ENCODE measurements at regions not wholly inside any gene's neighbourhood (a gene's known extent, or its start where the extent isn't known, plus 50 kb on each side); places are given as distances from the start of the nearest gene placed in this dataset.

DNA sequence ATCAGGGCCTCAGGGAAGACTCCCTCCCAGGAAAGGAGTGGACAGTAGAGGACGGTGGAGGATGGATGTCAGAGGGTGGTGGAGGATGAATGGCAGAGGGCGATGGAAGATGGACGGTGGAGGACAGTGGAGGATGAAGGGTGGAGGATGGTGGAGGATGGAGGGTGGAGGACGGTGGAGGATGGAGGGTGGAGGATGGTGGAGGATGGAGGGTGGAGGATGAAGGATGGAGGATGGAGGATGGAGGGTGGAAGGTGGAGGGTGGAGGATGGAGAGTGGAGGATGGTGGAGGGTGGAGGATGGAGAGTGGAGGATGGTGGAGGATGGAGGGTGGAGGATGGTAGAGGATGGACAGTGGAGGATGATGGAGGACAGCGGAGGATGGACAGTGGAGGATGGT lies 95.9 kb downstream of the LRRC74A start:
- 95 to 99% (median 97%) methylated on average over 5 of the region's 5 CpGs for WGBS, 4 donors
- H3K4me1 ChIP-seq (replicated peaks in 1 of 2), result peaks cover 47 to 72% of the 10 kb centered on the region in 2 donors
- H3K9me3 ChIP-seq (replicated peaks in 1 of 3), result no peaks in the 10 kb centered on the region
- H3K36me3 ChIP-seq (replicated peaks in 1 of 2), result no peaks in the 10 kb centered on the region
- TF ChIP-seq, protein P1, sequence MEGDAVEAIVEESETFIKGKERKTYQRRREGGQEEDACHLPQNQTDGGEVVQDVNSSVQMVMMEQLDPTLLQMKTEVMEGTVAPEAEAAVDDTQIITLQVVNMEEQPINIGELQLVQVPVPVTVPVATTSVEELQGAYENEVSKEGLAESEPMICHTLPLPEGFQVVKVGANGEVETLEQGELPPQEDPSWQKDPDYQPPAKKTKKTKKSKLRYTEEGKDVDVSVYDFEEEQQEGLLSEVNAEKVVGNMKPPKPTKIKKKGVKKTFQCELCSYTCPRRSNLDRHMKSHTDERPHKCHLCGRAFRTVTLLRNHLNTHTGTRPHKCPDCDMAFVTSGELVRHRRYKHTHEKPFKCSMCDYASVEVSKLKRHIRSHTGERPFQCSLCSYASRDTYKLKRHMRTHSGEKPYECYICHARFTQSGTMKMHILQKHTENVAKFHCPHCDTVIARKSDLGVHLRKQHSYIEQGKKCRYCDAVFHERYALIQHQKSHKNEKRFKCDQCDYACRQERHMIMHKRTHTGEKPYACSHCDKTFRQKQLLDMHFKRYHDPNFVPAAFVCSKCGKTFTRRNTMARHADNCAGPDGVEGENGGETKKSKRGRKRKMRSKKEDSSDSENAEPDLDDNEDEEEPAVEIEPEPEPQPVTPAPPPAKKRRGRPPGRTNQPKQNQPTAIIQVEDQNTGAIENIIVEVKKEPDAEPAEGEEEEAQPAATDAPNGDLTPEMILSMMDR (IDR thresholded peaks at IDR 0.05), result no peak
- TF ChIP-seq POLR2A (IDR thresholded peaks at IDR 0.05), result no peak
- H3K27me3 ChIP-seq, result no peaks in the 10 kb centered on the region
- peak overlapping the region in 1 of 5 donors; percentile 26 for H3K27ac ChIP-seq
- DNase-seq, result no peak
- no peak overlapping the region for H3K4me3 ChIP-seq
- intact Hi-C loops (cut with DNase I), result no loop called here

DNA sequence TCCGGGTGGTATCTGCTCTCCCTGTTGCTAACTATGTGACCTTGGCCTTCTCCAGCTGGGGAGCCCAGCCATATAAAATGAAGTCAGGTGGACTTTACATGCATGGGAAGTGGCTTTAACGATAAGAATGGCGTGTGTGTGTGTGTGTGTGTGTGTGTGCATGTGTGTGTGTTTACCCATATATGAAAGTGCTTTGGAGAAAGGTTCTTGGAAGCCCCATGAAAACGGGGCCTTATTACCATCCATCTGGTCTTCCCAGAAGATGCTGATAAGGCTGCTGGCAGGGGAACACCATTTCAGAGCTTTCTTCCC lies 94.8 kb downstream of the LRRC74A start:
- 37 to 80% (median 46%) methylated on average over 3 to 4 of the region's 4 CpGs for WGBS, 4 donors

DNA sequence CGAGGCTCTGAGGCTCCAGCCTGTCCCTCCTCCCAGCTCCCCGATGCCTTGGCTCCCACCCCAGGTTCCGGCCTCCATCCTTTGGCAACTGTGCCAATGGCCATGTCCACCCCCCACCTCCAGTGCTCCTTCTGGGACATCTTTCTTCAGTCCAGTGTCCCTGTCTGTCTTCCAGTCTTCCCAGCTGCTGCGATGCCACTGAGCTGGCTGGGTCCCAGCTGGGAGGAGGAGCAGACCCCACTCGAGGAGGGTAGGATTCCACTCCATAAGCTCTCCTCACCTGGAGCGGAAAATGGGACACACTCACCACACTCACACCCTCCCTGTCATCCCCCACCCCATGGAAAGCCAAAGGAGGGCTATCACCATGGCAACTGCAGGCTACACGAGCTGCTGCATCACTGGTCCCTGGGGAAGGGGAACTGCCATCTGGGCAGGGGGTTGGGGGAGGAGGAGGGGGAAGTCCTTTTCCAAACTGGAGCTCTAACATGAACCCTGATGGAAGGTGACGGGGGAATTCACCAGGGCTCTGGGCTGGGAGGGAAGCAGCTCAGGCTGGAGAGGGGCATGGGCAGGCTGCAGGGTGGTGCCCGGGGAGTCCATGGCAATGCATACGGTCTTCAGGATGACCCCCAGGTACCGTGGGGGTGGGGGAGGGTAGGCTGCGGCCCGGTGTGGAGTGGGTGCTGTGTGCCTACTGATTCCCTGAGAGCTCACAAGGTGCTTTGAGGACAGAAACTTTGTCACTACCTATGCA lies 94.3 kb downstream of the LRRC74A start:
- Histone ChIP-seq H3K27me3 (no peaks in the 10 kb centered on the region), H3K9me3 (replicated peaks in 1 of 3) (no peaks in the 10 kb centered on the region), H3K4me1 (replicated peaks in 1 of 2) (peaks cover 44 to 74% of the 10 kb centered on the region in 2 donors), H3K4me3 (no peak overlapping the region), H3K36me3 (replicated peaks in 1 of 2) (no peaks in the 10 kb centered on the region), H3K27ac (peak overlapping the region; percentile 73 to 96 (median 92))
- no peak for TF ChIP-seq POLR2A (IDR thresholded peaks at IDR 0.05)
- TF ChIP-seq, protein P1 (IDR thresholded peaks at IDR 0.05), result no peak
- intact Hi-C loops (cut with DNase I), result no loop called here
- DNase-seq, result peak in 5 of 7 donors; percentile 41 to 68 (median 49)
- 38 to 53% (median 44%) methylated on average over 9 to 13 of the region's 13 CpGs for WGBS, 4 donors

More for the DNA sequence above, 94.8 kb downstream of the LRRC74A start:
- TF ChIP-seq, protein P1 (IDR thresholded peaks at IDR 0.05), result no peak
- no peak for TF ChIP-seq POLR2A (IDR thresholded peaks at IDR 0.05)
- Histone ChIP-seq H3K36me3 (replicated peaks in 1 of 2) (no peaks in the 10 kb centered on the region), H3K4me3 (no peak overlapping the region), H3K27ac (peak overlapping the region in 3 of 5 donors; percentile 86 to 96 (median 92)), H3K27me3 (no peaks in the 10 kb centered on the region), H3K4me1 (replicated peaks in 1 of 2) (peaks cover 44 to 74% of the 10 kb centered on the region in 2 donors), H3K9me3 (replicated peaks in 1 of 3) (no peaks in the 10 kb centered on the region)
- intact Hi-C loops (cut with DNase I), result no loop called here
- no peak for DNase-seq

DNA sequence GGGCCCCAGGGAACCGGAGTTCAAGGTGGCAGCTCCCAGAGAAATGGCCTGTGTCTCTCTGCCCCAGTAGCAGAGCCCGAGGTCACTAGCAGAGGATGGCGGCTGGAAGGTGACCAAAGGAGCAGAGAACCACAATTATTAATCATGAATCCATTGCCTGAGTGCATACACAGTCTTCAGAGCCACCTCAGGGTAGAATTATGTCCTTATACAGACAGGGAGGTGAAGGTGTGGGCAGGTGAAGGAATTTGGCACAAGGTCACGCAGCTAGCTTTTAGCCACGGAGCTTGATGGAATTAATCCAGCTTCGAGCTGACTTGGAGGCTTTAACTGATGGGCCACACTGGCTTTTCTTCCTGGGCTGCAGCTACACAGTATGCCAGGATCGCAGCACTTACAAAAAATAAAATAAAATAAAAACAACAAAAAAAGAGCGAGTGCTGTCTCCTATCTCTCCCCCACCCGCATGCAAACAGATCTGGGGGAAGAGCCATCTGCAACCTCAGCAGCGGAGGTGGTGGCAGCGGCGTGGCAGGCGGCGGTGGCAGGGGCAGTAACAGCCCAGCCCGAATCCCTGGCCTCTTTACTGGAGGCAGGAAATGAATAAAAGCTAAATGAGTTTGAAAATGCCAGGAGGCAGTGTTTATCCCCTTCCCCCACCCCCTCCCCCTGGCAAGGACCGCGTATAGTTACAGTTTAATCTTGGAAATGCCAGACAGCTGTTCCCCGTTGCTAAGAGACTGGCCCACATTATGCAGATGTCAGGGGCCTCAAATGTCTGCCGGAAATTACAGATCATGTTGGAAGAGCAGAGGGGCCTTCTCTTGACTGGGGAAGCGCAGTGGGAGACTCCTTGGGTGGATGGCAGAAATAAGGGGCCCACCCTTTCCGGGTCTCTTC lies 93.5 kb downstream of the LRRC74A start:
- H3K27me3 ChIP-seq, result no peaks in the 10 kb centered on the region
- peaks cover 40 to 70% of the 10 kb centered on the region in 2 donors for H3K4me1 ChIP-seq (replicated peaks in 1 of 2)
- DNase-seq, result peak in 6 of 7 donors; percentile 45 to 85 (median 50)

More for the DNA sequence above, 93.5 kb downstream of the LRRC74A start:
- TF ChIP-seq, protein P1 (IDR thresholded peaks at IDR 0.05), result peak in 1 of 6 experiments; percentile 1
- peak in 1 of 2 donors; percentile 25 for TF ChIP-seq POLR2A (IDR thresholded peaks at IDR 0.05)
- H3K36me3 ChIP-seq (replicated peaks in 1 of 2), result no peaks in the 10 kb centered on the region
- H3K4me3 ChIP-seq, result no peak overlapping the region
- intact Hi-C loops (cut with DNase I), result loop anchor here in 1 of 2 donors (5.0 kb wide), 2 partner anchors 38 to 108 kb away; partner anchors contain the start of gene IRF2BPL
- H3K9me3 ChIP-seq (replicated peaks in 1 of 3), result no peaks in the 10 kb centered on the region
- WGBS, 4 donors, result 11 to 15% (median 13%) methylated on average over 18 to 21 of the region's 21 CpGs
- H3K27ac ChIP-seq, result peak overlapping the region; percentile 73 to 96 (median 92)

All from adrenal gland (tissue), 9 donors.